Endothelial cell of umbilical vein (primary cell): ENCODE measurements at regions not wholly inside any gene's neighbourhood (a gene's known extent, or its start where the extent isn't known, plus 50 kb on each side); places are given as distances from the start of the nearest gene placed in this dataset.

ENCODE experiments used
- CTCF ChIP-seq, 2 donors: IDR thresholded peaks; 1 replicate in 1 of 2; 2 replicates in 1 of 2; pipeline ENCODE4 v1.5.1; 2011; ENCODE audit warnings: low read length in 2 of 2, mild to moderate bottlenecking in 2 of 2, moderate library complexity in 2 of 2, control low read depth in 1 of 2, inconsistent platforms in 1 of 2, low read depth in 1 of 2; ENCODE audit not compliant: insufficient read depth in 1 of 2; ENCODE audit errors: extremely low read depth in 1 of 2
- EZH2 ChIP-seq: IDR thresholded peaks from 2 replicates; pipeline ENCODE4 v1.6.1; 2012; ENCODE audit warnings: borderline replicate concordance, low read depth, mild to moderate bottlenecking, moderate library complexity, low read length, inconsistent platforms; ENCODE audit not compliant: severe bottlenecking
- FOS ChIP-seq: IDR thresholded peaks from 2 replicates; pipeline ENCODE4 v1.6.1; 2011; ENCODE audit warnings: mild to moderate bottlenecking, low read length, moderate library complexity, borderline replicate concordance; ENCODE audit not compliant: insufficient read depth
- MAX ChIP-seq: IDR thresholded peaks from 2 replicates; pipeline ENCODE4 v1.6.1; 2011; ENCODE audit not compliant: insufficient read depth, insufficient read length
- POLR2A ChIP-seq: IDR thresholded peaks from 2 replicates; pipeline ENCODE4 v1.6.1; 2012; ENCODE audit warnings: low read depth, mild to moderate bottlenecking, control low read depth, low read length
- POLR2AphosphoS5 ChIP-seq: IDR thresholded peaks from 2 replicates; pipeline ENCODE4 v1.6.1; 2012; ENCODE audit warnings: low read depth, mild to moderate bottlenecking, control low read depth, low read length, moderate library complexity; ENCODE audit not compliant: insufficient read depth

GRCh38 chr22:22976033-22976922 lies 88.7 kb downstream of the IGLL5 start:
- TF ChIP-seq CTCF (IDR thresholded peaks at IDR 0.05; ENCODE audit: extremely low read depth in 1 of 2, insufficient read depth in 1 of 2, low read depth in 1 of 2, low read length in 2 of 2) (no peak), MAX (no peak), POLR2AphosphoS5 (no peak), EZH2 (no peak), POLR2A (no peak), FOS (no peak)
